ENCODE measurements at regions not wholly inside any gene's neighbourhood (a gene's known extent, or its start where the extent isn't known, plus 50 kb on each side); places are given as distances from the start of the nearest gene placed in this dataset.

DNA sequence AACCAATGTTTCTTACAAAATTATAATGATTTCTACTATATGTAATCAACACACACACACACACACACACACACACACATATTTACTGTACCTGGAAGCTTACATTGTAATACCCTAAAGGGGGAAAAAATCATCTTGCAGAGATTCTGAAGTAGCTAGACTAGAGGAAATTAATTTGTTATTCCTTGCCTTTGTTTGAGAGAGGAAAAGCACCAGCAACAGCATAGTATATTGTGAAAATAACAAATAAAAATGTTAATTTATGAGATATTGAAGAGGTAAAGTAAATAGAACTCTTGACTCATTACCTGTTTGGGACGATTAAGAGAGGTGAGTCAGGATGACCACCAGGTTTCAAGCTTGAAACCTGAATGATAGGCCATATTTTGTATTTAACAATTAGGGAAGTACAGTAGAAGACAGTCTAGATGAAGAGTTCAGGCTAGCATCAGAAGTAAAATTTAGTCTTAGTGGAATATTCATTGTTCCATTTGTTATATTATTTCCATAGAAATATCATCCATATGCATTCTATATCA lies 873.4 kb upstream of the PCDH10 start:
- TF ChIP-seq POLR2A (IDR thresholded peaks at IDR 0.05) (no peak), POLR2AphosphoS5 (IDR thresholded peaks at IDR 0.05) (no peak), EP300 (IDR thresholded peaks at IDR 0.05) (no peak)
- TF ChIP-seq, protein P1, sequence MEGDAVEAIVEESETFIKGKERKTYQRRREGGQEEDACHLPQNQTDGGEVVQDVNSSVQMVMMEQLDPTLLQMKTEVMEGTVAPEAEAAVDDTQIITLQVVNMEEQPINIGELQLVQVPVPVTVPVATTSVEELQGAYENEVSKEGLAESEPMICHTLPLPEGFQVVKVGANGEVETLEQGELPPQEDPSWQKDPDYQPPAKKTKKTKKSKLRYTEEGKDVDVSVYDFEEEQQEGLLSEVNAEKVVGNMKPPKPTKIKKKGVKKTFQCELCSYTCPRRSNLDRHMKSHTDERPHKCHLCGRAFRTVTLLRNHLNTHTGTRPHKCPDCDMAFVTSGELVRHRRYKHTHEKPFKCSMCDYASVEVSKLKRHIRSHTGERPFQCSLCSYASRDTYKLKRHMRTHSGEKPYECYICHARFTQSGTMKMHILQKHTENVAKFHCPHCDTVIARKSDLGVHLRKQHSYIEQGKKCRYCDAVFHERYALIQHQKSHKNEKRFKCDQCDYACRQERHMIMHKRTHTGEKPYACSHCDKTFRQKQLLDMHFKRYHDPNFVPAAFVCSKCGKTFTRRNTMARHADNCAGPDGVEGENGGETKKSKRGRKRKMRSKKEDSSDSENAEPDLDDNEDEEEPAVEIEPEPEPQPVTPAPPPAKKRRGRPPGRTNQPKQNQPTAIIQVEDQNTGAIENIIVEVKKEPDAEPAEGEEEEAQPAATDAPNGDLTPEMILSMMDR (IDR thresholded peaks at IDR 0.05) = no peak

All from sigmoid colon (tissue), 4 donors.